Upper lobe of left lung (tissue), 6 donors: ENCODE measurements at regions not wholly inside any gene's neighbourhood (a gene's known extent, or its start where the extent isn't known, plus 50 kb on each side); places are given as distances from the start of the nearest gene placed in this dataset.

Source experiments
- ATAC-seq, 2 donors: fragments of 200-7000 bp; cut with Tn5 transposase; one replicate each; pipeline ENCODE4 v1.9.1; 2022; ENCODE audit warnings: mild to moderate bottlenecking in 2 of 2, moderate library complexity in 2 of 2; ENCODE audit not compliant: low FRiP score in 2 of 2
- DNase-seq, 2 donors: peaks; one replicate each; pipeline ENCODE4 v3.0.0-alpha.2; 2019 to 2020
- H3K27ac ChIP-seq, 4 donors: fragments of 200-600 bp; sonication (generic); one replicate each; pipeline ENCODE4 v1.5.1; 2016 to 2019
- H3K27me3 ChIP-seq, 4 donors: fragments of 200-600 bp; sonication (generic); one replicate each; pipeline ENCODE4 v1.5.1; 2017 to 2019
- H3K36me3 ChIP-seq, 4 donors: fragments of 200-600 bp; sonication (generic); one replicate each; pipeline ENCODE4 v1.5.1; 2016 to 2019
- H3K4me1 ChIP-seq, 4 donors: fragments of 200-600 bp; sonication (generic); one replicate each; pipeline ENCODE4 v1.5.1; 2018 to 2019
- H3K4me3 ChIP-seq, 4 donors: fragments of 200-600 bp; sonication (generic); one replicate each; pipeline ENCODE4 v1.5.1; 2017 to 2019; ENCODE audit warnings: mild to moderate bottlenecking in 2 of 4, moderate library complexity in 1 of 4
- H3K9me3 ChIP-seq, 4 donors: fragments of 200-600 bp; sonication (generic); one replicate each; pipeline ENCODE4 v1.5.1; 2018 to 2019
- EP300 ChIP-seq, 4 donors: sonication (generic); formaldehyde crosslinking; IDR thresholded peaks; one replicate each; pipeline ENCODE4 v1.5.1; 2017; ENCODE audit warnings: antibody characterized with exemption in 4 of 4, control low read depth in 2 of 4
- POLR2A ChIP-seq, 4 donors: fragments of 450-650 bp; IDR thresholded peaks; one replicate each; pipeline ENCODE4 v1.5.1; 2016 to 2017; ENCODE audit warnings: antibody characterized with exemption in 4 of 4, mild to moderate bottlenecking in 2 of 4
- POLR2AphosphoS5 ChIP-seq, 2 donors: sonication (generic); formaldehyde crosslinking; IDR thresholded peaks; one replicate each; pipeline ENCODE4 v1.5.1; 2017; ENCODE audit warnings: antibody characterized with exemption in 2 of 2
- WGBS, 2 donors: methylation state at CpG; one replicate each; pipeline ENCODE4 v1.1.5; 2017 to 2018; 5-methylcytosine and 5-hydroxymethylcytosine counted together
- TF ChIP-seq, protein P1 (sequence below), 6 experiments: fragments of 450-650 bp in 4 of 6; fragments of 200-600 bp in 2 of 6; sonication (generic) in 2 of 6; IDR thresholded peaks; one replicate each; pipeline ENCODE4 v1.5.1; 2016 to 2019; ENCODE audit warnings: antibody characterized with exemption in 6 of 6
- donor health status: DM: no; HTN: no; CAD: no; lungs with moderate emphysema.
- donor health status: DM: no; HTN: yes; CAD: no; lungs with severe emphysema.

GRCh38 chr22:49150801-49151221 is 676.9 kb downstream of the BRD1 start:
- ATAC-seq (no peak), DNase-seq (no peak)
- WGBS, 2 donors = 79 to 83% methylated on average over 7 to 18 of the region's 18 CpGs
- Histone ChIP-seq H3K27me3 (no peaks in the 10 kb centered on the region), H3K4me1 (no peaks in the 10 kb centered on the region), H3K9me3 (no peaks in the 10 kb centered on the region), H3K27ac (no peak overlapping the region), H3K4me3 (no peak overlapping the region), H3K36me3 (no peaks in the 10 kb centered on the region)
- TF ChIP-seq, protein P1, sequence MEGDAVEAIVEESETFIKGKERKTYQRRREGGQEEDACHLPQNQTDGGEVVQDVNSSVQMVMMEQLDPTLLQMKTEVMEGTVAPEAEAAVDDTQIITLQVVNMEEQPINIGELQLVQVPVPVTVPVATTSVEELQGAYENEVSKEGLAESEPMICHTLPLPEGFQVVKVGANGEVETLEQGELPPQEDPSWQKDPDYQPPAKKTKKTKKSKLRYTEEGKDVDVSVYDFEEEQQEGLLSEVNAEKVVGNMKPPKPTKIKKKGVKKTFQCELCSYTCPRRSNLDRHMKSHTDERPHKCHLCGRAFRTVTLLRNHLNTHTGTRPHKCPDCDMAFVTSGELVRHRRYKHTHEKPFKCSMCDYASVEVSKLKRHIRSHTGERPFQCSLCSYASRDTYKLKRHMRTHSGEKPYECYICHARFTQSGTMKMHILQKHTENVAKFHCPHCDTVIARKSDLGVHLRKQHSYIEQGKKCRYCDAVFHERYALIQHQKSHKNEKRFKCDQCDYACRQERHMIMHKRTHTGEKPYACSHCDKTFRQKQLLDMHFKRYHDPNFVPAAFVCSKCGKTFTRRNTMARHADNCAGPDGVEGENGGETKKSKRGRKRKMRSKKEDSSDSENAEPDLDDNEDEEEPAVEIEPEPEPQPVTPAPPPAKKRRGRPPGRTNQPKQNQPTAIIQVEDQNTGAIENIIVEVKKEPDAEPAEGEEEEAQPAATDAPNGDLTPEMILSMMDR (IDR thresholded peaks at IDR 0.05) = no peak
- TF ChIP-seq EP300 (IDR thresholded peaks at IDR 0.05) = no peak
- TF ChIP-seq POLR2A (IDR thresholded peaks at IDR 0.05) = no peak

GRCh38 chr22:49149721-49150608 is 677.7 kb downstream of the BRD1 start:
- no peak for DNase-seq
- TF ChIP-seq, protein P1 (IDR thresholded peaks at IDR 0.05) = no peak
- TF ChIP-seq EP300 (IDR thresholded peaks at IDR 0.05) (no peak), POLR2A (IDR thresholded peaks at IDR 0.05) (no peak), POLR2AphosphoS5 (IDR thresholded peaks at IDR 0.05) (no peak)
- H3K4me3 ChIP-seq = no peak overlapping the region
- H3K4me1 ChIP-seq = no peaks in the 10 kb centered on the region
- H3K9me3 ChIP-seq = no peaks in the 10 kb centered on the region
- no peaks in the 10 kb centered on the region for H3K36me3 ChIP-seq
- WGBS, 2 donors = 39 to 73% methylated on average over 5 to 17 of the region's 18 CpGs
- H3K27me3 ChIP-seq = no peaks in the 10 kb centered on the region
- H3K27ac ChIP-seq = no peak overlapping the region
- ATAC-seq = no peak

GRCh38 chr22:49148895-49149418 is 678.7 kb downstream of the BRD1 start:
- 81% methylated on average over 7 to 10 of the region's 10 CpGs for WGBS, 2 donors

DNA sequence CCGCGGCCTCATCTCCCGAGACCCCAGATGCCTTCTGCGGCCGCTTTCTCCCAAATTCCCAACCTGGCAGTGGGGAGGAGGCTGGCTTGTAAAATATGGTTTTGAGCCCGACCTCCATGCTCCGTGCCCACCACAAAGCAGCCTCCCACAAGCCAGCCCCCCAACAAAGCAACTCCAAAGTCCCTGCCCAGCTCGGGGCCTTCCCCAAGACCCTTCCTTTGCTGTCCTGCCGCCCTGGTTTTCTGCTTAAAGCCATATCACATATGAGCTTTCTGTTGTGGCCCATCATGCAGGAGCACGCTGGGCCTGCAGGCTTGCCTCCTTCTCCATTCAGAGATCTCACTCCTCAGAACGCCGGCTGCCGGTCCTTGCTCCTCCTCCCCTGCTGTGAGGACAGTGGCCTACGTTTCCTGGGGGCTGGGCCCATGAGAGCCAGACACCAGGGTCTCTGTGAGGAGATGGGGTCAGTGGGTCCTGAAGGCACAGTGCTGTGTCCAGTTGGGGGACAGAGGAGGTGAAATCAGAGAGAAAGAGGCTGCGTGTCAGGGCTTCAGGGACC is 680.0 kb downstream of the BRD1 start:
- no peak for ATAC-seq
- Histone ChIP-seq H3K4me1 (no peaks in the 10 kb centered on the region), H3K4me3 (no peak overlapping the region), H3K27ac (no peak overlapping the region), H3K36me3 (no peaks in the 10 kb centered on the region), H3K9me3 (no peaks in the 10 kb centered on the region), H3K27me3 (no peaks in the 10 kb centered on the region)
- no peak for DNase-seq
- 73 to 82% methylated on average over 15 of the region's 15 CpGs for WGBS, 2 donors
- TF ChIP-seq EP300 (IDR thresholded peaks at IDR 0.05) (no peak), POLR2AphosphoS5 (IDR thresholded peaks at IDR 0.05) (no peak), POLR2A (IDR thresholded peaks at IDR 0.05) (no peak)
- TF ChIP-seq, protein P1 (IDR thresholded peaks at IDR 0.05) = no peak

More at GRCh38 chr22:49148895-49149418, 678.7 kb downstream of the BRD1 start:
- no peak for ATAC-seq
- DNase-seq = no peak
- Histone ChIP-seq H3K4me1 (no peaks in the 10 kb centered on the region), H3K4me3 (no peak overlapping the region), H3K27me3 (no peaks in the 10 kb centered on the region), H3K27ac (no peak overlapping the region), H3K9me3 (no peaks in the 10 kb centered on the region), H3K36me3 (no peaks in the 10 kb centered on the region)
- TF ChIP-seq, protein P1 (IDR thresholded peaks at IDR 0.05) = no peak
- TF ChIP-seq POLR2AphosphoS5 (IDR thresholded peaks at IDR 0.05) (no peak), EP300 (IDR thresholded peaks at IDR 0.05) (no peak), POLR2A (IDR thresholded peaks at IDR 0.05) (no peak)
